NOMO-1 treated with DMSO at 0.1 percent for 48 hours (cell line): ENCODE measurements at regions not wholly inside any gene's neighbourhood (a gene's known extent, or its start where the extent isn't known, plus 50 kb on each side); places are given as distances from the start of the nearest gene placed in this dataset.

Experiments used
- DNase-seq: peaks from one replicate; lab custom pipeline; 2025; ENCODE audit not compliant: unreplicated experiment; lab: John Stamatoyannopoulos, UW

GRCh38 chr2:58957188-58957840 is 716.2 kb upstream of the FANCL start:
- DNase-seq = no peak

- DNase-seq = no peak
Observed at GRCh38 chr2:58954880-58955385, 713.8 kb upstream of the FANCL start.

GRCh38 chr2:58951722-58952121 is 710.6 kb upstream of the FANCL start:
- DNase-seq = no peak

- no peak for DNase-seq
Observed at GRCh38 chr2:58950795-58951462, 709.8 kb upstream of the FANCL start.

GRCh38 chr2:58939388-58939787 is 698.3 kb upstream of the FANCL start:
- no peak for DNase-seq

GRCh38 chr2:58938988-58939387 is 697.9 kb upstream of the FANCL start:
- no peak for DNase-seq

- no peak for DNase-seq
Observed at GRCh38 chr2:58932801-58933200, 691.7 kb upstream of the FANCL start.

- no peak for DNase-seq
Observed at GRCh38 chr2:58930537-58930936, 689.4 kb upstream of the FANCL start.

DNA sequence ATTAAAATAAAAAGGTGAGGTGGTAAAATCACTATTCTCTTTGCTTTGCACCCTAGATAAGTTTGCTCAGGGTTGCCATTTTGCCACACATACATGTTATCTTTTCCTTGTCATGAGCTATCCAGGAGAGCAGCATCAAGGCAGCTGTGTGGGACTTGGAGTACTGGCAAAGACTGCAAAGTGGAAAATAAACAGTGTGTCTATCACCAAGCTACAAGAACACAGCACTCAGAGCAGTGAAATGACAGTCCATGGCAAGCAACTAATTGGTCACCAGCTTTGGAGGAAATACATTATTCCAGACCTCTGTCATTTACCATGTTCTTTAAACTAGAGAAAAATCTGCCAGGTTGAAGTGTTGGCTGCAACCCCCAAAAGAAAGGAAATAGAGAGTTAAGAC is 687.8 kb upstream of the FANCL start:
- DNase-seq = no peak

GRCh38 chr2:58928391-58928790 is 687.3 kb upstream of the FANCL start:
- no peak for DNase-seq

GRCh38 chr2:58926112-58926511 is 685.0 kb upstream of the FANCL start:
- DNase-seq = no peak

DNA sequence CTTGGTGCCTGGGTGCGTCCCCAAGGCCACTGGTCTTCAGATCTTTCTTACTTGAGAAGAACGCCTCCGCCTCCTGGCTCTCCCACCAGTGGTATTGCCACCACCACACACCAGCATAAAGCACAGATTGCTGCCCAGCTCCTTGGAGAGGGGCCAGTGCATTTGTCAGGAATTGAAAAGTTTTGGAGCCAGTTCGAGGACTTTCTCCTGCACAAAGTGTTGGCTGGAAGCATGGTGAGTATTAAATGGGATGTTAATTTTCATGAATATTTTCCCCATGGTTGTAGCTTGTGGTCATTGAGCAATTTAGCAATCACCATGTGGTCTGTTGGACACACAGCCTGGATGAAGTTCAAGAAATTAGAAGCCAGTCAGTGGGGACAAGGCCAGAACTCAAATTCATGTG is 684.6 kb upstream of the FANCL start:
- no peak for DNase-seq

- no peak for DNase-seq
Observed at GRCh38 chr2:58923869-58924268, 682.7 kb upstream of the FANCL start.

GRCh38 chr2:58922245-58922644 is 681.1 kb upstream of the FANCL start:
- no peak for DNase-seq

GRCh38 chr2:58921676-58922075 is 680.6 kb upstream of the FANCL start:
- DNase-seq = no peak

- DNase-seq = no peak
Observed at GRCh38 chr2:58920001-58920400, 678.9 kb upstream of the FANCL start.

DNA sequence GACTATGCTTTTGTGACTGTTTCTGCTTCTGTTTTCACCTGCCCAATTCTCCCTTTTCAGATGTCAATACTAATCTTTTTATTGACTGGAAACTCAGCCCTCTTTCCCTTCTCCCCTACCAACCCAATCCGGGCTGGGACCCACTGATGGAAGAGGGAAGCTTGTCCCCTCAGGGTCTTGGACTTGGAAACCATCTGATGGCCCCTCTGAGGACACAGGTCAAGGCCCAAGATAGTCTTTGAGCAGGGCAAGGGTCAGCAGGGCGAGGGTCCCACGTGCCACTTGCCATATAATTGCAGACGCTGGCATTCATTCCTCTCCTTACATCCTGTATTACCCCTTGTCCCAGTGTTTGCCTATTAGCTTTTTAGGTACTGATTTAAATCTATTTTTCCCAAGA is 678.2 kb upstream of the FANCL start:
- no peak for DNase-seq

DNA sequence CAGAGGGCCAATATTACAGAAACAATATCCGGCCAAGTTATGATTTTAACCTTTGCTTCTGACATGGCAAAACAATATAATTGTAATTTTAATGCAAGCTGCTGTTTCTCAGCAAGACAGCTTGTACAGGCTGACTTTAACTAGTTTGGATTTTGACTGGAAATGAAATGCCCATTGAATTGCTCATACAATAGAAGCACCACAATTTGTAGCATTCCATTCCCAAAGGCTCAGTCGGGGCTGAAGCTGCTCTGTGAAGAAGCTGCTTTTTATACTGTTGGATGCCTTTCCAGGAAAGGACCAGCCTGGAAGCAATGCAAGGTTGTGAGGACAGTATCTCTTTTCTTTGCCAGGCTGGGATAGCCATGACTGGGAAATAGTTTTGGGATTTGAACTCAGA is 677.0 kb upstream of the FANCL start:
- no peak for DNase-seq

DNA sequence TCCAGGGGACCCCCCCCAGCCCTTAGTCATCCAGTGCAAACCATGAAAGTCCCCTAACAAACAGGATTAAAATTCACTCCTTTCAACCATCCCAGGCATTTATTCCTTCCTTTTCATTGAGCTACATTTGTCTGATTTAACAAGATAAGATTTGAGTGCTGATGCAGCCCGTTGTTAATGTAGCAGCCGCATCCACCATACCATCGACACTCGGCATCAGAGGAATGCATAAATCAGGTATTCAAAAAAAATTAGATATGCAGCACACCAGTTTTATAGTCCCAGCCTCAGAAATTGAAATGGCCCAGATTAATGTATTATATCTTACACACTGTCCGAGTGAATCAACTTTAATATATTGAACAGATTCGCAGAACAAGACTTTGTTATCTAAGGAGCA is 676.5 kb upstream of the FANCL start:
- no peak for DNase-seq

GRCh38 chr2:58916063-58916462 is 674.9 kb upstream of the FANCL start:
- DNase-seq = no peak

- no peak for DNase-seq
Observed at GRCh38 chr2:58914733-58915505, 673.8 kb upstream of the FANCL start.
